IMR-90 (cell line): ENCODE measurements at regions not wholly inside any gene's neighbourhood (a gene's known extent, or its start where the extent isn't known, plus 50 kb on each side); places are given as distances from the start of the nearest gene placed in this dataset.

ENCODE experiments used
- ATAC-seq: fragments of 200-7000 bp; cut with Tn5 transposase; 2 replicates; pipeline ENCODE4 v1.9.1; 2020; ENCODE audit warnings: low read depth, mild to moderate bottlenecking, moderate library complexity
- BruUV-seq: library from RNA; stranded (reverse); fragments of 400-500 nt; replicated peaks from 2 replicates; lab custom pipeline; 2021; lab: Mats Ljungman, UMichigan
- CTCF ChIA-PET: fragments of 300-600 bp; formaldehyde crosslinking; extraction: SDS; loops from one replicate; lab custom pipeline; 2021; ENCODE audit warnings: antibody characterized with exemption; lab: Yijun Ruan, JAX
- POLR2A ChIA-PET: fragments of 300-600 bp; sonication (Branson Sonifier 250); formaldehyde crosslinking; loops from one replicate; lab custom pipeline; 2022; ENCODE audit warnings: antibody characterized with exemption; ENCODE audit not compliant: unreplicated experiment; lab: Charles Lee
- DNase-seq: peaks from one replicate; pipeline ENCODE4 v3.0.0; 2013
- H2AFZ ChIP-seq: replicated peaks from 2 replicates; pipeline ENCODE3; 2013; ENCODE audit warnings: low read length, mild to moderate bottlenecking; ENCODE audit not compliant: poor library complexity
- H2AK5ac ChIP-seq: 2 replicates; pipeline ENCODE4 v1.6.1; 2013; ENCODE audit warnings: low read depth, low read length, inconsistent platforms
- H2AK9ac ChIP-seq: replicated peaks from 2 replicates; pipeline ENCODE3; 2013; ENCODE audit warnings: mild to moderate bottlenecking, low read depth, low read length, moderate library complexity; ENCODE audit not compliant: poor library complexity
- H2BK120ac ChIP-seq: 2 replicates; pipeline ENCODE4 v1.6.1; 2013; ENCODE audit warnings: low read depth, low read length, inconsistent platforms
- H2BK15ac ChIP-seq: 3 replicates; pipeline ENCODE4 v1.6.1; 2013; ENCODE audit warnings: low read depth, low read length, inconsistent platforms
- H2BK20ac ChIP-seq: 2 replicates; pipeline ENCODE4 v1.6.1; 2013; ENCODE audit warnings: low read depth, mild to moderate bottlenecking, inconsistent platforms, low read length, moderate library complexity
- H2BK5ac ChIP-seq: 2 replicates; pipeline ENCODE4 v1.6.1; 2013; ENCODE audit warnings: mild to moderate bottlenecking, low read depth, low read length, inconsistent platforms; ENCODE audit not compliant: poor library complexity, severe bottlenecking
- H3K14ac ChIP-seq: replicated peaks from 2 replicates; pipeline ENCODE4 v1.6.1; 2013; ENCODE audit warnings: low read depth, low read length, inconsistent platforms
- H3K18ac ChIP-seq: 2 replicates; pipeline ENCODE4 v1.6.1; 2013; ENCODE audit warnings: low read depth, low read length, control low read depth
- H3K23ac ChIP-seq: 2 replicates; pipeline ENCODE4 v1.6.1; 2013; ENCODE audit warnings: low read depth, low read length, inconsistent platforms
- H3K27ac ChIP-seq: 2 replicates; pipeline ENCODE4 v1.5.1; 2013; ENCODE audit warnings: mild to moderate bottlenecking, control low read depth, low read length; ENCODE audit not compliant: insufficient read depth
- H3K27me3 ChIP-seq: 2 replicates; pipeline ENCODE4 v1.6.1; 2013; ENCODE audit warnings: low read length; ENCODE audit not compliant: control insufficient read depth, insufficient read depth
- H3K36me3 ChIP-seq: 2 replicates; pipeline ENCODE4 v1.6.1; 2013; ENCODE audit warnings: low read length, mixed read lengths; ENCODE audit not compliant: control insufficient read depth, insufficient read depth
- H3K4ac ChIP-seq: 2 replicates; pipeline ENCODE4 v1.6.1; 2013; ENCODE audit warnings: low read depth, low read length, inconsistent platforms
- H3K4me1 ChIP-seq: 2 replicates; pipeline ENCODE4 v1.6.1; 2013; ENCODE audit warnings: low read length, mixed read lengths; ENCODE audit not compliant: control insufficient read depth, insufficient read depth
- H3K4me2 ChIP-seq: 2 replicates; pipeline ENCODE4 v1.6.1; 2013; ENCODE audit warnings: low read depth, mild to moderate bottlenecking, control low read depth, low read length, moderate library complexity
- H3K4me3 ChIP-seq: 2 replicates; pipeline ENCODE4 v1.5.1; 2013; ENCODE audit warnings: low read depth, mild to moderate bottlenecking, control low read depth, low read length, moderate library complexity; ENCODE audit not compliant: insufficient read depth
- H3K56ac ChIP-seq: 2 replicates; pipeline ENCODE4 v1.6.1; 2013; ENCODE audit warnings: low read length, inconsistent platforms; ENCODE audit not compliant: insufficient read depth; ENCODE audit errors: extremely low read depth
- H3K79me1 ChIP-seq, 2 experiments: 2 replicates each; pipeline ENCODE4 v1.6.1; 2013; ENCODE audit warnings: low read length in 2 of 2, inconsistent platforms in 1 of 2, low read depth in 1 of 2
- H3K9ac ChIP-seq: 2 replicates; pipeline ENCODE4 v1.6.1; 2013; ENCODE audit warnings: low read depth, low read length, control low read depth
- H3K9me1 ChIP-seq: 2 replicates; pipeline ENCODE4 v1.6.1; 2013; ENCODE audit warnings: low read length, inconsistent platforms; ENCODE audit not compliant: insufficient read depth
- H3K9me3 ChIP-seq: 2 replicates; pipeline ENCODE4 v1.6.1; 2013; ENCODE audit warnings: low read length; ENCODE audit not compliant: control insufficient read depth, insufficient read depth
- H4K20me1 ChIP-seq: 2 replicates; pipeline ENCODE4 v1.6.1; 2013; ENCODE audit warnings: low read length, inconsistent platforms; ENCODE audit not compliant: insufficient read depth
- H4K5ac ChIP-seq: 2 replicates; pipeline ENCODE4 v1.6.1; 2013; ENCODE audit warnings: mild to moderate bottlenecking, low read depth, low read length, control low read depth
- H4K8ac ChIP-seq, 2 experiments: 2 replicates each; pipeline ENCODE4 v1.6.1; 2013; ENCODE audit warnings: low read depth in 2 of 2, low read length in 2 of 2, control low read depth in 1 of 2, inconsistent platforms in 1 of 2
- H4K91ac ChIP-seq: 2 replicates; pipeline ENCODE4 v1.6.1; 2013; ENCODE audit warnings: low read depth, low read length, inconsistent platforms; ENCODE audit not compliant: insufficient read depth
- CEBPB ChIP-seq: IDR thresholded peaks from 2 replicates; pipeline ENCODE4 v1.6.1; 2012; ENCODE audit warnings: low read depth, low read length, improper control_type of control experiment
- MAFK ChIP-seq: IDR thresholded peaks from 2 replicates; pipeline ENCODE4 v1.6.1; 2012; ENCODE audit warnings: low read depth, low read length, improper control_type of control experiment
- MAZ ChIP-seq: IDR thresholded peaks from 2 replicates; pipeline ENCODE4 v1.6.1; 2012; ENCODE audit warnings: low read depth, mild to moderate bottlenecking, low read length, improper control_type of control experiment, moderate library complexity, borderline replicate concordance
- RAD21 ChIP-seq: IDR thresholded peaks from 2 replicates; pipeline ENCODE4 v1.6.1; 2012; ENCODE audit warnings: low read length, improper control_type of control experiment
- RCOR1 ChIP-seq: IDR thresholded peaks from 2 replicates; pipeline ENCODE4 v1.6.1; 2012; ENCODE audit warnings: mild to moderate bottlenecking, low read length, improper control_type of control experiment; ENCODE audit not compliant: insufficient replicate concordance
- RFX5 ChIP-seq: IDR thresholded peaks from 2 replicates; pipeline ENCODE4 v1.8.0; 2012; ENCODE audit warnings: low read depth, mild to moderate bottlenecking, low read length, moderate library complexity
- WGBS, 2 experiments: methylation state at CpG; one replicate each; pipeline versions ENCODE4 v1.1.5 to v1.1.7; 2013; ENCODE audit warnings: missing lambda C conversion rate in 2 of 2; ENCODE audit not compliant: insufficient read length in 1 of 2; ENCODE audit errors: extremely low coverage in 2 of 2; 5-methylcytosine and 5-hydroxymethylcytosine counted together
- dilution Hi-C: fragments of 300-500 bp; cut with HindIII; formaldehyde crosslinking; loops from one replicate; pipeline ENCODE4 v1.14.3; 2018; ENCODE audit warnings: low sequenced_read_pairs; ENCODE audit not compliant: unreplicated experiment
- in situ Hi-C: fragments of 300-500 bp; cut with MboI; formaldehyde crosslinking; loops from 3 replicates; pipeline ENCODE4 v1.14.3; 2019; ENCODE audit warnings: low sequenced_read_pairs, inconsistent platforms, mixed read lengths
- intact Hi-C: fragments of 100-400 bp; cut with micrococcal nuclease; formaldehyde crosslinking; loops from 2 replicates; pipeline ENCODE4 v1.10.0; 2022
- TF ChIP-seq, protein P1 (sequence below): fragments of 150-350 bp; IDR thresholded peaks from 2 replicates; pipeline ENCODE4 v1.6.1; 2016; ENCODE audit warnings: low read depth, mild to moderate bottlenecking, low read length, moderate library complexity, borderline replicate concordance

DNA sequence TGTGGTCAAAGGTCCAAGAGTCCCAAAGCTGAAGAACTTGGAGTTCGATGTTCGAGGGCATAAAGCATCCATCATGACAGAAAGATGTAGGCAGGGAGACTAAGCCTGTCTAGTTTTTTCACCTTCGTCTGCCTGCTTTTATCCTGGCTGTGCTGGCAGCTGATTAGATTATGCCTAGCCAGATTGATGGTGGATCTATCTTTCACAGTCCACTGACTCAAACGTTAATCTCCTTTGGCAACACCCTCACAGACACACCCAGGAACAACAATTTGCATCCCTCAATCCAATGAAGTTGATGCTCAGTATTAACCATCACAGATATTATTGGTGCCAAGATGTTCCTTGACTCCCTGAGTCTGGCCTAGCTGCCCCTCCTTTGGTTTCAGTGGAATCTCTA is 530.8 kb upstream of the CLINT1 start:
- no peak overlapping the region for H3K23ac ChIP-seq
- no peak overlapping the region for H3K4me3 ChIP-seq
- ATAC-seq, result no peak
- peak overlapping the region; percentile 46; the same call in 1 of the 2 replicates for H3K4ac ChIP-seq
- H4K20me1 ChIP-seq, result no peaks in the 10 kb centered on the region
- no peak overlapping the region for H4K5ac ChIP-seq
- ChIA-PET CTCF (no interaction called here), POLR2A (no interaction called here)
- BruUV-seq, result no TSS peak
- no peak overlapping the region for H3K18ac ChIP-seq
- H2AFZ ChIP-seq, result no peak overlapping the region
- intact Hi-C loops, result loop anchor here (10.0 kb wide), 2 partner anchors 445 to 745 kb away; no protein-coding TSS in a partner anchor
- no peak overlapping the region for H3K4me2 ChIP-seq
- peaks cover 2% of the 10 kb centered on the region for H3K4me1 ChIP-seq
- H3K79me1 ChIP-seq, result no peaks in the 10 kb centered on the region
- dilution Hi-C loops, result no loop called here
- no peak overlapping the region for H2AK9ac ChIP-seq
- H3K27me3 ChIP-seq, result no peaks in the 10 kb centered on the region
- DNase-seq, result no peak
- peak overlapping the region; percentile 45; the same call in 1 of the 2 replicates for H2BK20ac ChIP-seq
- 60% methylated on average over 2 of the region's 4 CpGs; no CpG with 5 or more reads in 1 of the 2 experiments for WGBS, 2 experiments
- in situ Hi-C loops, result no loop called here
- no peak overlapping the region for H3K56ac ChIP-seq
- H2BK120ac ChIP-seq, result peak overlapping the region; percentile 56
- H3K9me1 ChIP-seq, result no peaks in the 10 kb centered on the region
- no peaks in the 10 kb centered on the region for H3K9me3 ChIP-seq
- H2BK15ac ChIP-seq, result no peak overlapping the region; the same call in 2 of the 3 replicates
- no peak overlapping the region for H3K27ac ChIP-seq
- peak overlapping the region in 1 of 2 experiments; percentile 32; a peak in 1 of 4 replicates for H4K8ac ChIP-seq
- no peak overlapping the region for H2AK5ac ChIP-seq
- H3K14ac ChIP-seq, result no peak overlapping the region
- H3K36me3 ChIP-seq, result no peaks in the 10 kb centered on the region
- no peak for TF ChIP-seq MAFK
- TF ChIP-seq MAZ, result no peak
- no peak for TF ChIP-seq RFX5
- no peak for TF ChIP-seq CEBPB
- TF ChIP-seq RCOR1, result no peak
- TF ChIP-seq, protein P1, sequence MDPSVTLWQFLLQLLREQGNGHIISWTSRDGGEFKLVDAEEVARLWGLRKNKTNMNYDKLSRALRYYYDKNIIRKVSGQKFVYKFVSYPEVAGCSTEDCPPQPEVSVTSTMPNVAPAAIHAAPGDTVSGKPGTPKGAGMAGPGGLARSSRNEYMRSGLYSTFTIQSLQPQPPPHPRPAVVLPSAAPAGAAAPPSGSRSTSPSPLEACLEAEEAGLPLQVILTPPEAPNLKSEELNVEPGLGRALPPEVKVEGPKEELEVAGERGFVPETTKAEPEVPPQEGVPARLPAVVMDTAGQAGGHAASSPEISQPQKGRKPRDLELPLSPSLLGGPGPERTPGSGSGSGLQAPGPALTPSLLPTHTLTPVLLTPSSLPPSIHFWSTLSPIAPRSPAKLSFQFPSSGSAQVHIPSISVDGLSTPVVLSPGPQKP, result no peak
- TF ChIP-seq RAD21, result no peak
- H4K91ac ChIP-seq, result no peak overlapping the region
- H3K9ac ChIP-seq, result no peak overlapping the region
- no peak overlapping the region for H2BK5ac ChIP-seq
